ELR (cell line): ENCODE measurements at regions not wholly inside any gene's neighbourhood (a gene's known extent, or its start where the extent isn't known, plus 50 kb on each side); places are given as distances from the start of the nearest gene placed in this dataset.
"Not testable (repeated sequence)": the region's sequence is repeated elsewhere in the genome, so short reads cannot be mapped to it uniquely, and the experiment has no call there.

Experiments
- DNase-seq: peaks from one replicate; pipeline ENCODE4 v3.0.0-alpha.2; 2015; ENCODE audit warnings: low read depth

DNA sequence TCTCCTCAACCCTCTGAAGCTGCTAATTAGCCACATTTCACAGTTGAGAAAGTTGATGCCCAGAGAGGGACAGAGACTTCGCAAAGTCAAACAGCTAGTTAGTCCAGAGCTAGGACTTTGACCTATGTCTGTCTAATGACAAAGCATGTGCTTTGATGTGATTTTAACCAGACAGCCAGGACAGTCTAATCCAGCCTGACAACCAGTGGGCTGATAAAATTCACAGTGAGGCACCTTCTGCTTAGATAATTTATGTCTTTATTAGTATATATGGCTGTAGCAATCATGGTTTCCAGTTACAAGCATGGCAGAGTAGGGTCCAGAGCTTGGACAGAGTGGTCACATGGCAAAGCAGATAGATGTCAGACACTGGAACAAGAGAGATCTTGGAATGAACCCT is 133.6 kb upstream of the C1QTNF7 start:
- no peak for DNase-seq

DNA sequence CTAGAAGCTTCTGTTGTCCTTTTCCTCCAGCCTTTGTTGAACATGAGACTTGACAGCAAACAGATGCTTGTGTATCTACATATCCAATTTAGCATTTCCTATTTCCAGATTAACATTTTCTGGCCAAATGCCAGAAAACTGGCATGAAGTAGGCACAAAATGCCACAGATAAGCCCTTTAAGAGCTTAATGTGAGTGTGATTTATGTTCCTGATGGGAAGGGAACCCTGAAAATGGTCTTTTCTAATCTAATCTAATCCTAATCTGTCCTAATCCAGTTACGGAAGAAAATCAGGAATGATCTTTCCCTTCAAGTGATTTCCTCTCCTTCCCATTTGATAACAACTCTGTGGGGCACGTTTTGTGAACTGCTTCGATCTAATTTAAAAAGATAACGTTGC is 133.0 kb upstream of the C1QTNF7 start:
- DNase-seq, result no peak

DNA sequence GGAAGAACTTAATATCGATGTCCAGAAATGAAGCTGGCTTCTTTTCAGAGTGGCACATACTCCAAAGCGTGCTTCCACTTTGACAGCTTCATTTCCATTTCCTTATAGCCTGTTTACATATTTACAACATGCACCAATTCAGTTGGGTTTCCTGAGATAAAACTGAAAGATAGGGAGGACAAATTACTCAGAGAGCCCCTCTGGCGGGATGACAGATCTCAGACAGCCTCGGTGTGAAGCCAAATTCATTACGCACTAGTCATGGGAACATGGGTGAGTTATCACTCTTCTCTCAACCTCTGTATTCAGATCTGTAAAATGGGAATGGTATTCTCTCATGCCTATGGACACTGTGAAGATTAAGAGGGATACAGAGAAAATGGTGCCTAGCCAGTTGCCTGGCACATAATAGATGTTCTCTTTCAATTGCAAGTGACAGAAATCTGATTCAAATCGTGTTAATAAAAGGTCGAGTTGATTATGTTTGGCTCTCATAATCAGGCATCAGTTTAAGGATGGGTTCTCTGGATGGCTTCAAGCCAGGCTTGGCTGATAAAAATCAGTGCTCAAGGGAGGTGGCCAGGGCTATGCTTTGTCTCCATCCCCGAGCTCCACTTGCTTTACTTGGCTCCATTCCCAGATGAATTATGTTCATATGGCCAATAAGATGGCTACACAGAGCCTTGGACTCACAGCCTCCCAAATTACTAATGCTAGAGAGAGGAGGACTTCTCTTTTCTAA is 132.2 kb upstream of the C1QTNF7 start:
- DNase-seq, result peak; percentile 10

DNA sequence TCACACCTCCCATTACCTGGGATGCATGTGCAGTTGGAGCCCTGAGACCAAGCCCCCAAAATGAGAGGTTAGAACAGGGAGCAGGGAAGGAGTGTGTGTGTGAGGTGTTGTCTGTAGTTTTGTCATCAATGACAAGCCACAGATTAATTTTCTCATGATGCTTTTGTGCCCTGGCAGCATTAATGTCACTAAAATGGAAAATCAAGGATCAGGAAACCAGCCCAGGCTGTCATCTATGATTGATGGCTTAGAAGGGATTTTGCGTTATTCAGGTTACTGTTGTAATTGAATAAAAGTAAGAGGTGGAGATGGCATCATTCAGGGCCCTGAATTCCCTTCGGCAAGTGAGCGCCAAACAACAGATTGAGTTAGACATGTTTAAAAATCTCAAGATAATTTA is 130.5 kb upstream of the C1QTNF7 start:
- DNase-seq, result no peak

DNA sequence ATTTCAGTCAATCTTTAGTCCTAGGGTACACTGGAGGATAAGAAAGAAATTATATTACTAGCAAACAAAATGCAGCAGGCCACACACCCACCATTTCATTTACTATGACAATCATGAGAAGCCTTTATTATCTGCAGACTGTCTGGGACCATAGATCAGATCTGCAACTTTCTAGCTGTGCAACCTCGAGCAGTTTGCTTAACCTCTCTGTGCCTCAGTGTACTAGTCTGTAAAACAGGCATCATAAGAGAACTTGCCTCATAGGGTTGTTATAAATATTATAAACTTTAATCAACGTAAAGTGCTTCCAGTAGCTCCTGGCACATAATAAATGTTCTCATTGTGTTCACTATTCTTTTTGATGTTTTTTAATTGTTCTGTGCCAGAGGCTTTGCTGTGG is 128.2 kb upstream of the C1QTNF7 start:
- no peak for DNase-seq

DNA sequence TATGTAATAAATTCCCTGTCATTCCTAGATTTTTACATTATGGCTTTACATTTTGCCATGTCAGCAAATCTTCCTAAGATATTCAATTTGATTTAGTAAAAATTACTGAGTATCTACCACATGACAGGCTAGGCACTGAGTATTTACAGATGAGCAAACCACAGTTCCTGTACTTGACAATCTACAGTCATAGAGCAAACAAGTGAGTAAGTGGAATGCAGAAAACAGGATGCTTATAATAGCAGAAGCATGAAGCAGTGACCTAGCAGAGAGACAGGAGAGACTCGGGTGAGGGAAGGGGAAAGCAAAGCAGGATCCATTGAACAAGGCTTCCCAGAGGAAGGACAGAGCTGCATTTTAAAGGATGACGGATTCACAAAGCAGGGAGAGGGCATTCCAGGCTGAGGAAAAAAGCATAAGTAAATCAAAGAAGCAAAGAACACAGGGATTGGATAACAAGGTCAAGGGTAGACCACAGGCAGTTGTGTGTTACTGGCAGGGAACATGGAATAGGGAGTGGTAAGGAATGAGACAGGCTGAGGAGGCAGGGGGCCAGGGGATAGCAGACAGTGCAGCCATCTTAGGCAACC is 124.7 kb upstream of the C1QTNF7 start:
- peak; percentile 75 for DNase-seq

DNA sequence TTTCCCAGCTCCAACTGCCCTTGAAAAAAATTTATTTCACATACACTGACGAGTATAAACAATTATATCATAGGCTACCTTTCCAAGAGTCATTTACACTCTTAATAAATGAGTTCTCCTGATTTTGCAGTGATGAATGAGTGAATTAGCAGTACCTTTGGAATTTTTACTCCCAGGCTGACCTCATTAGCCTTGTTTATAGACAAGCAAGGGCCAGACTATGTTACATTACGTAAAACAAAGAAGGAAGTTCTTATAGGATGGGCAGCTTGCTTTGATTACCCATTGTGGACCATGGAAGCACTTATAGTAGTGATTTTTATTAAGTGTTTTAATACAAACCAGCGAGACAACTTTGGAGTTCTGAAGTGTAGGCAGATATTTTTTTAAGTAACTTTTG is 112.9 kb upstream of the C1QTNF7 start:
- no peak for DNase-seq

DNA sequence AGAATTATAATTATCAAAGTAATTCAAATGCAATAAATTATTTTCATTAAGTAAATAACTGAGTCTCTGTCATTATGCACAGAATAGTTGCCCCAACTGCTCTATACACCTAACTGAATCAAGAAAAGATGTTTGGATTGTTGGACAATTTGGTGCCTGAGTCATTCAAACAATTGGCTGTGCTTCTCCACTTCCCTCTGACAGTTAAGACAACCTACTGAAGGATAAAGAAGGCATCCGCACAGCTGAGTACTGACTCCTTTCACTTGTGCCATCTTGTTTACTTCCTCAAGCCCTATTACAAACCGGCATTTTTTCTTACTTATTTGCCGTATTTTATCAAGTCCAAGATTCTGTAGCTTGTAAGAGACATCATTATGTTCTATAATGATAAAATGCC is 110.6 kb upstream of the C1QTNF7 start:
- no peak for DNase-seq

DNA sequence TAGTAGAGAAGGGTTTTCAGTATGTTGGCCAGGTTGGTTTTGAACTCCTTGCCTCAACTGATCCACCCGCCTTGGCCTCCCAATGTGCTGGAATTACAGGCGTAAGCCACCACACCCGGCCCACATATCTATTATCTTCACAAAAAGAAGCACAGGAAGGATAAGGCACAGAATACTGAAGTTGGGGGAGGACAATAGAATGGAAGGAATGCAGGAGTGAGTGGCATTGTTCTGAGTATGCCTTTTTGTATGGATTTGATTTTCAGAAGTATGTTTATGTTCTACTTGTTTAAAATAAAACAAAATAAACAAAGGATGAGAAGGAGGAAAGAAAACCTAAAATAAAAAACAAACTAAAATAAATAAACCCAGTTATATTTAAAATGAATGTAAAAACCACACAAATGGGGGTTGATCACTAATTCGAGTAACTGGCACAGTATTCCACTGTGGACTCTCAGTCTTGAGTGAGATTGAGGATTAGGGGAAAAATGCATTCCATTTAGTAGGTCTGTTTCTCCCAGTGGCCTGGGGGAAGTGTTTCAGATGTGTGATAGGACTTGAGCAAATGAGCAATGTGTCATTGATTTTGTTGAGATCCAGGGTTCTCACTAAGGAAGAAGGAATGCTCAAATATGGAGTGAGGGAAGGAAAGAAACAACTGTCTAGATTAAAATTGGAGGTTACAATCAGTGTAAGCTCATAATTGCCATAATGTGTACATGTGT is 109.0 kb upstream of the C1QTNF7 start:
- DNase-seq, result peak; percentile 10

DNA sequence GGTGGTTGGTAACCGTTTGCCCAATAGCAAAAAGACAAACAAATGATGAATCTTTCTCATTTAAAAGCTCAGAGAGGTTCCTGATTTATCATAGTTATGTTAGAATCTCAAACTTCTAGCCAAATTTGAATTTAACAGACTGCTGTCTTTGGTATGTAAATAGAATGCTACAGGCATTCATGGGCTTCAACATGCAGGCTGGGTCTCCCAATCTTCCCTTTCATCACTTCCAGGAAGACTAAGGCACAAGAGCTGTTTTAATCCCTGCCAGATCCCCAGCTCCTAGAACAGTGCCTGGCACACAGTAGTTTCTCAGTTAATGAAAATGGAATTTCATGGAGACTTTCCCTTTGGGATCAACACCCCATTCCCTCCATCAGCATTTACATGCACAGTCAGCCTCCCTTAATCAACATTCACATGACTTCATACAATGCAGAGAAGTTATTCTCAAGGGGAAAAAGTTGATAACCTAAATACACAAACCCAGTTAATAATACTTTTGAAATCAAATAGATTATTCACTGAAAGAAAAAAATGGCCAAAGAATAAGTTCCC is 107.6 kb upstream of the C1QTNF7 start:
- no peak for DNase-seq

DNA sequence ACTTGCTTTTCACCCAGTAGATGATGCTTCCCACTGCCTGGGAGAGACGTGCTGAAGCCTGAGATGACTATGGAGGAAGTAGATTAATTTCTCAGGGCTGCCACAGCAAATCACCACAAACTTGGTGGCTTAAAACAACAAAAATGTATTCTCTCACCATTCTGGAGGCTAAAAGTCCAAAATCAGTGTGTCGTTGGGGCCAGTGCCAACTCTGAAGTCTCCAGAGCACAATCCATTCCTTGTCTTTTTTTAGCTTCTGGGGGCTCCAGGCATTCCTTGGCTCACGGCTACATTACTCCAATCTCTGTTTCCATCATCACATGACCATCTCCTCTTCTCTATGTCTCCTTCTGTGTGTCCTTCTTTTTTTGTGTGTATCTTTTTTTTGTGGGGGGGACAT is 105.8 kb upstream of the C1QTNF7 start:
- DNase-seq, result no peak

DNA sequence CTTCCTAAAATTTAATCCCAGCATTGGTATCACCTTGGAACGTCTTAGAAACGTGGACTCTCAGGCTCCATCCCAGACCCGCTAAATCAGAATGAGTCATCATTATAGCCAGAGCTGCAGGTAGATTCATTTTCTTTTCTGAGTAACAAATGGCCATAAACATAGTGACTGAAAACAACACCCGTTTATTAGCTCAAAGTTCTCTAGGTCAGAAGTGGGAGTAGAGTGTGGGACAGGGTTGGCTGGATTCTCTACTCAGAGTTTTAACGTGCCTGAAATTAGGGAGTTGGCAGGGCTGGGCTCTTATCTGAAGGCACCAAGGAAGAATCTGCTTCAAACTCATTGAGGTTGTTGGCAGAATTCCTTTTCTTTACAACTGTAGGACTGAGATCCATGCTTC is 101.8 kb upstream of the C1QTNF7 start:
- no peak for DNase-seq

DNA sequence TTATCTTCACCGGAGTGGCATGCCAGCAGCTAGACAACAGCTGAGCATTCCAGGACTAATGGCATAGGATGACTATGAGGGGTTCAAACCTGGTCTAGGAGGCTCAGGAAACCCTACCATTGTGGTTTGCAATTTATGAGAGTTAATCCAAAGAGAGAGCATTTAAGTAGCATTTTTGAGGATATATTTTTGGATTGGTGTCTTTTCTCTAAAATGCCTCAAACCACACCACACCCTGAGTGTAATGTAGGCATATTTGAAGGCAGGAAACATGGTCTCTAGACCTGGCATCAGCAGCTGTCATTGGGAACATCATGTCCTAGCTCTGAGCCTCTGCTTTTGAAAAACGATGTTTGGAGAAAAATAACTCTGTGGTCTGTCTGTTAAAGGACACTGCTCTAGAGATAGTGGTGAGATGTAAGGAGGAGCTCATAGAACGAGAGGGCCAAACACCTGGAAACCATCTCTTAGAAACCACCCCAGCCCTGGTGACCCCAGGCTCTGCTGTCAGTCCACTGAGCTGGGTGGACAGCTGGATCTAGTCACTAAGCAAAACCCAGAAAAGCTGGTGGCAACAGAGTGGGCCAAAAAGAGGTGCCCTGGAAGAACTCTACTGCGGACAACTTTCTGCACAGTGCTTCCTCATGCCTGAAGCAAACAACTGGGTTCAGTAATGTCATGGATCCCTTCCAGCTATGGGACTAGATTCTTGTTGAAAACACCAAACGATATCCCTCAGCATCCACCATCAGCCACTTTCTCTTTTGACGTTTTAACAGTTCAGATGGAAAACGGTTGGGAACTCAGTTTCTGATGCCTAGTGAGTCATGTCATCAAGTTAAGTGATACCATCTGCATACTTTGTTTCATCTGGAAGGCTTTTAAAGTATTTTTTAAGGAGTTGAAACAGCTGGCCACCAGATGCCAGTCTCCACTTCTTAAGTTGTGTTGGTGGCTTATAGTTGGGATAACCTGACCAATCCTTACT is 100.2 kb upstream of the C1QTNF7 start:
- DNase-seq, result peak; percentile 35

DNA sequence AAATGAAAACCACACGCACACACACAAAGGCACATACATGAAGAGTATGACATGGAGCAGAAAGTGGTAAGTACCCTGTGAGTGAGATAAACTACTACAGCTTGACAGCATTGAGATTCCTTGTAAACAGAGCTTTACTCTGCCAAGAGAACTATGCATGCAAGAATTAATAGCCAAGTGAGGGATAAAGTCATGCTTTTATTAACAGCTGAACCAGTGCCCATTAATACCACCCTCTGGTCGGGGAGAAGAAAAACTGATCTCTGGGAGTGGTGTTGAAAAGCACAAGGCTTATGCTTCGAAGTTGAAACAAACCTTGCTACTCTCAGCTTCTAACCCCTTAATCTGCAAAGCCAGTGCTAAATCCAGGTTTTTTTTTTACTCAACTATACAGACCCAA is 95.9 kb upstream of the C1QTNF7 start:
- DNase-seq, result no peak

DNA sequence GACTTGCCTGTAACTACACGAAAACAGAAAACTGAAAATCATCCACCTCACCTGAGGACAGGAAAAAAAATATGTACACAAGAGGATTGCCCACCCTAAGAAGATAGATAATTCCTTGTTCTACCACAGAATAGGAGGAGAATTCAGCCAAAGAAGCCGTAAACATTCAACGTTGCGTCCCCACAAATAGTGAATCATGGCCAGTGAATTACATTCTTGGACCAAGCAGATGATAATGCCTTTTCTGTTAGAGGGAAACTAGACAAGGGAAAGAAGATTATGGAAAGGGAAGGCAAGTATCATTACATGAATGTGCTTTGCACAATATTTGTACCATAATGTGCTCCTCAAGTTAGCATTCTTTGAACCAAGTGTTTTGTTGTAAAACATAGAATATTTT is 95.5 kb upstream of the C1QTNF7 start:
- DNase-seq, result no peak

DNA sequence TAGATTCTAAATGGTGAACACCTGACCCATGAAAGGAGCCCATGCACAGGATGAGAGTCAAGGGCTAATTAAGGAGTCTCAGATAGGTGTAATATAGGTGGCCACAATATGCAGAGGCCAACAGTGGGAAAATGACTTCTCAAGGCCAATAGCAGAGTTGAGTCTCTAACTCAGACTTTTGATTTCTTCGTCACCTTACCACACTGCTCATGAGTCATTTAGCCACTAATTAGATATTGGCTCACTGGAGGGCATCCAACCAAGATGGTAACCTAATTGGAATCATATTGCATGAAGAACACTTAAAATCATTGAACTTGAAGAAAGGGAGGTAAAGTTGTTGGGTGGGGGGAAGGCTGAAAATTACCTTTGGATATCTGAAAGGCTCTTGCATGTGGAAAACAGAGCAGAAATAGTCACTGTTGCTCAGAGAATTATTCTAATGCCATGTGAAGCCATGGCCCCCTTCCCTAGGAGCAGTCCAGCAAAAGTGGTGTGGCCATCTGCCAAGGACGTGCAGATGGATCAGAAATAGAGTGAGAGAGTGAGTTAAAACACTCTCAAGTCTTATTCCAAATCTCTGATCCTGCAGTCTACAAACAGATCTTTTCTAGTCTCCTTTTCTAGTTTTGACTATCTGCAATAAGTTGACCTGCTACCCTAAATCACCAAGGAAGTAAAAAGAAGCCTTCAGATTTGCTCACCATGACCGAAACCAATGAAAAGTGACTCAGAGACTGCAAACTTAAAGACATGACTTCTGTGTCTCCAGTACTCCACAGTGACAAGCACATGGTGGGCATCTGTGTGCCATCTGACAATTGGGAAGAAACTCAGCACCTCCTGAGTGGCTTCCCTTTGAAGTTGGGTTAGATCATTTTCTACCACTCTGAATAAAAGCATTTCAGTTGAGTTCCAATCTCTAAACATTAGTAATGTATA is 93.9 kb upstream of the C1QTNF7 start:
- no peak for DNase-seq

DNA sequence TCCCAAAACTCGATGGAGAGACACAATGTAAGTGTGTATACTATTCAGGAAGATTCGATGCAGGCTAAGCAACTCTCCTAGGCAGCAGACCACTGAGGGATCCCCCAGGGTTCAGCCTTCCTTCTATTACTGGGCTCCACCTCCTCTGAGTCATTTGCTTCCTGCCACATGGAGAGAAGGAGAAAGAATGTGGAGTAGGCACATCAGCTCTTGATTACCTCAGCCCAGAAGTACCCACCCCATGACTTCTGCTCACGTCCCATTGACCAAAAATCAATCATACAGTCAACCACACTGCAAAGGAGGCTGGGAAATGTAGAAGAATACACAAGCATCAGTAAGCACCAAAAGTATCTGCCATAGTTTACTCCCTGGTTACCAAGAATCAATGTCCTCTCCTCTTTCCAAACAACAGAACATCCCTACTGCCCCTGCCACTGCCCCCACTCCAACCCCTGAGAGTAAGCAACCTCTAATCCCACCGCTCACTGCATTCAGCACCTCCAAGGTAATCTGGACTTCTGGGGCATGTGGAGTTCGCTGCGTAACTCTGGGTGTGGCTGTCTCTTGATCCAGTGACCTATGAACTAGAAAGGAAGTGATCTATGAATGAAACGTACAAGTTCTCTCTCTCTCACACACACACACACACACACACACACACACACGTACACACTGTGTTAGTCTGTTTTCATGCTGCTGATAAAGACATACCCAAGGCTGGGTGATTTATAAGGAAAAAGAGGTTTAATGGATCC is 91.2 kb upstream of the C1QTNF7 start:
- peak; percentile 65 for DNase-seq

DNA sequence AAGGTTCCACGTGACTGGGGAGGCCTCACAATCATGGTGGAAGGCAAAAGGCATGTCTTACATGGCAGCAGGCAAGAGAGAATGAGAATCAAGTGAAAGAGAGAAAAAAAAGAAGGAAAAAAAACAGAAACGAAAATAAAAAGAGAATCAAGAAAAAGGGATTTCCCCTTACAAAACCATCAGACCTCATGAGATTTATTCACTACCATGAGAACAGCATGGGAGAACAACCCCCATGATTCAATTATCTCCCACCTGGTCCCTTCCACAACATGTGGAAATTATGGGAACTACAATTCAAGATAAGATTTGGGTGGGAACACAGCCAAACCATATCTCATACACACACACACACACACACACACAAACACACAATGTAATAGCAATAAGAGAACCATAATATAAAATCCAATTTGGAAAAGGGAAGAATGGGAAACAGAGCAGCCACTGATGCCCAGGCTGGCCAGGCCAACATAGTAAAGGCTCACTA is 90.6 kb upstream of the C1QTNF7 start:
- DNase-seq, result not testable (repeated sequence)

DNA sequence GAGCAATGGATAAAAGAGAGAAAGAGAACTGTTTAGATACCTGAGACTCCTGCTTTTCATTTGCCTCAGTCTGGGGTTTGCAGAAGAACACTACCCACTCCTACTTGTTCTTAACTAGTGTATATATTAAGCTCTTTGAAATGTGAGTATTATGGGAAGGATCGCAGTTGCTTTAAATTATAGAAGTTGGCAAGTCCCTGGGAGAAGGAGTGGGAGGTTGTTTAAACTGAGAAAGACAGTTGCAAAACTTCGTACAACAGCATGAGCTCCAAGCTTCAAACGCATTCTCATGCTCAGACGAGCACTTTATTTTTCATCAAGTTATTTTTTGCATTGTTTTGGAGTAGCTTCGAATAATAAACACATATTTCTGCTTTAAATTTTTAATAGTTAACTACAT is 88.1 kb upstream of the C1QTNF7 start:
- DNase-seq, result no peak

DNA sequence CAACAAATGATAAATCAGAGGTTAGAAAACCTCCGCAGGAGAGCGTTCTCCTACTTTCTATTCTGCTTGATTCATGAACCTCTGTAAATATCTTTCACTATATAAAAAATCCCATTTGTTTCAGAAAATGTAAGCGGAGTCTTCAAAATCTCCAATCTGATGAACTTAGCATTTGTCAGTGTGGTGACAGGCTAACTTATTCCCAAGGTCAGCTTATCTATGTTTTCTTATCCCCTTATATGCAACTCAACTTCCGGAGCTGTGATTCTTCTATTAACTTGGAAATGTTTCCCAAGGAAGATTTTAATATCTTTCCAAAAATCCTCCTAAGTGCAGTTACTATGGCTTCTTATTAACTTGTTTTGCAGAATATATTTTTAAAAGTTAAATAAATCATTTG is 87.5 kb upstream of the C1QTNF7 start:
- no peak for DNase-seq
